NCI-H2171 (cell line): ENCODE measurements at regions not wholly inside any gene's neighbourhood (a gene's known extent, or its start where the extent isn't known, plus 50 kb on each side); places are given as distances from the start of the nearest gene placed in this dataset.

Source experiments
- DNase-seq: peaks from one replicate; lab custom pipeline; 2025; lab: John Stamatoyannopoulos, UW

DNA sequence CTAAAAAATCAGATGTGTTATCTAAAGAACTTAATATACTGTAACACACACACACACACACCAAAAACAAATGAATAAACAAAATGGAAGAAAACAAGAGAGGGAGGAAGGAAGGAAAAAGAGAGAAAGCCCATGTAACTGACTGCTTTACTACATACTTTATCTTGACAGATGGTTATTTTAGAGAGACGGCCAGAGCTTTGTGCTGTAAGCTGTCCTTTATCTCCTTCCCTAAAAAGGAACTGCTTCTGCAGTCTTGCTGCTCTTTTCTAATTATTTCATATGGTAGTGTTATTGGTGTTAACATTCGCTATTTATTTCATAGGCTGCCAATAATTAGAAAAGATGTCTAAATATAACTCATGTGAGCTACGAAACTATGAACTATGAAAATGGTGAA is 1384.6 kb downstream of the MRPL39 start:
- DNase-seq, result no peak

DNA sequence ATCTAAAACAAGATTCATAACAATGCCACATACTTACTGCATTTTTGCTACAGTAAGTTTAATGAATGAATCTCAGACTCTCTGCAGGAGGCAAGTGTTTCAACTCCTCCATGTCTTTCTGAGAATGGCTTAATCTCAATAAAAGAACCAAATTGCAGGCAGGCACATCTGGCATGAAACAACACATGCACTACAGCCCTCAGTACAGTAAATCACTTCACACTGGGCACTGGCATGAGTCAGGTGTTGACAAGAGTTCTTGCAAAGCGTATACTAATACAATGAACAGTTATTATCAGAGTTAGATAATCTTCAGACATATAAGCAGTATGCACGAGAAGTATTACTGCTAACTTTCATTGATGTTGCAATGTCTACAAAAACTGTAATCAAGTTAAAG is 1386.8 kb downstream of the MRPL39 start:
- no peak for DNase-seq

DNA sequence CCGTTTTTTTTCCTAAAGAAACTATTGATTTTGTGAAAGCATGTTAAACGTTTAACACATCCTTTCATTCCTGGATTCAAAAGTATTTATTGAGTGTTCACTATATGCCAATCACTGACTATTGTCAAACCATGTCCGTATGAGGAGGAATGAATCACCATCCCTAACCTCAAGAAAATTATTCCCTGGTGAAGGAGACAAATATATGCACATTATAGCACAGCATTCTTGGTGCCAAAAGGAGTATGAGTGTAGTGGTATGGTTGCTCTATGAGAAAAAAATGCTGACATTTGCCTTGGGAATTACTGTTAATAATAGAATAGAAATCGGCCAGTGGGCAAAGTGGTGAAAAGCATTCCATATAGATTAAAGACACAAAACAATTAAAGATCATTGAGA is 1390.1 kb downstream of the MRPL39 start:
- no peak for DNase-seq

DNA sequence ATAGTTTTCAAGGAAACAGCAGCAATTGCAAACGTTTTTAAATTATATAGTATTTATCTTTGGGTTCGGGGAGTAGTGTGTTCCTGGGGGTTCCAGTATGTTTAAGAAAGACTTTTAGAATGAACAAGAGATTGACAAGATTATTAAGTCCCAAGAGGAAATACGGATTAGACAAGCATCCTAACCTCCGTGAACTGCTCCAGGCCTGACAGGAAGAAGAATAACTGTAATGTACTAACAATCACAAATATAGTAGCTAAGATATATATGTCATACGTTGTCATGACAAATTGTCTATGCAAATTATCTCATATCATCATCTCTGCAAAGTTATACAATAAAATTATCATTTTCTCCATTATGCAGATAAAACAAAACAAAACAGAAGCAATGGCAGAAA is 1397.2 kb downstream of the MRPL39 start:
- no peak for DNase-seq

DNA sequence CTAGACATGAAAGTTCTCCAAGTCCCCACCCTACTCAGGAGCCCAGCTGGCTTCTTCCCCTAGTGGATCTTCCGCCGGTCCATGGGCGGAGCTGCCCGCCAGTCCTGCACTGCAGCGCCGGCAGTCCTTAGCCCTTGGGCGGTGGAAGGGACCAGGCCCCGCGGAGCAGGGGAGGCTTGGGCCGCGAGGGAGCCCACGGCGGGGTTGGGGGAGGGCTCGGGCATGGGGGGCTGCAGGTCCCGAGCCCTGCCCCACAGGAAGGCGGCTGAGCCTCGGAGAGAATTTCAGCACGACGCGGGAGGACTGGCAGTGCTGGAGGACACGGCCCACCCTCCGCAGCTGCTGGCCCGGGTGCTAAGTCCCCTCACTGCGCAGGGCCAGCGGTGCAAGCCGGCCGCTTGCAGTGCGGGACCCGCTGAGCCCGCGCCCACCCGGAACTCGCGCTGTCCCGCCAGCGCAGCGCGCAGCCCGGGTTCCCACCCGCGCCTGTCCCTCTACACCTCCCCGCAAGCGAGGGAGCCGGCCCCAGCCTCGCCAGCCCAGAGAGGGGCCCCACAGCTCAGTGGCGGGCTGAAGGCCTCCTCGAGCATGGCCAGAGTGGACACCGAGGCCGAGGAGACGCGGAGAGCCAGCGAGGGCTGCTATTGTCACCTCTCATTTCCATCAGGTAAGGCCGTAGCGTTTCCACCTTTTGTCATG is 1398.6 kb downstream of the MRPL39 start:
- DNase-seq, result no peak

DNA sequence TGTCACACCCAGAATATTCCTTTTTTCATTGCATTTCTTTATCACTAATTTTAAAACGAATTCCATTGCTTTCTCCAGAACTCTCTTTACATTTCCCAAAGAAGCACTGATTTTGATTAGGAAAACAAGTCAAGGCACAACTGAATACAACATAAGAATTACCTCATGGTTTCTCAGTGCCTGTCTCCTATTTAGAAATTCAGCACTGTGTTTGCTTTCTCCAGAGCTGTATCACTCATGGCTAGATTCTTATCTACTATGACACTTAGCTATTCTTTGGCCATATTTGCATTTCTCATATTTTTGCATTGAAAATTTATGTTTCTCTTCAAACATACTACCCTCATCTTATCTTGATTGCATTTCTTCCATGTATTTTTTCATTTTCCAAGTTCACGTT is 1402.0 kb downstream of the MRPL39 start:
- no peak for DNase-seq

DNA sequence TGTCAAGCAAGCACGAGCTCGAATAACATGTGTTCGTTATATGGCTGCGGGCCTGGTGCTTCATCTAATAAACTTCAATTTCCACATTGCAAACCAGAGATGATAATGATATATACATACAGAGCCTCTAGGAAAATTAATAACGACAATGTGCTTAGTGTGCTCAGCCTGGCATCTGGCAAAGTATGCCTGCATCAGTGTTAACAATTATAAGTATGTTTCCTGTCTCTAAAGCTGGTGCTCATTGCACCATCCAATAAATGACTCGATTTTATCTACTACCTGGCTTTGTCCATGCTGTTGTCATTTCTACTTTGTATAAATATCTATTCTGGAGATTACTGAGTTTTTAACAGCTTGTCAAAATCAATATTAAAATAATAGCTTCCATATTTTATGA is 1402.6 kb downstream of the MRPL39 start:
- no peak for DNase-seq

DNA sequence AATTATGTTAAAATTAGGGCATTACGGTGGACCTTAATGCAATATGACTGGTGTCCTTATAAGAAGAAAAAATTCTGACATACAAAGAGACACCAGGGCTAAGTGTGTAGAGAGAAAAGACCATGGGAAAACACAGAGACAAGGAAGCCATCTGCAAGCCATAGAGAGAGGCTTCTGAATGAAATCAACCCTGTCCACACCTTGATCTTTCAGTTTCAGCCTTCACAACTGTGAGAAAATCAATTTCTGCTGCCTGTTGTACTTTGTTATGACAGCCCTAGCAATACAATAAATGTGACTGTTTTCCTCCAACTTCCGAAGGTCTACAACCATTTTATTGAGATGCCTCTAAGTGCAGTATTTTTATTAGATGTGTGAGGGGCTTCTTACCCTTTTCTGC is 1407.2 kb downstream of the MRPL39 start:
- no peak for DNase-seq

DNA sequence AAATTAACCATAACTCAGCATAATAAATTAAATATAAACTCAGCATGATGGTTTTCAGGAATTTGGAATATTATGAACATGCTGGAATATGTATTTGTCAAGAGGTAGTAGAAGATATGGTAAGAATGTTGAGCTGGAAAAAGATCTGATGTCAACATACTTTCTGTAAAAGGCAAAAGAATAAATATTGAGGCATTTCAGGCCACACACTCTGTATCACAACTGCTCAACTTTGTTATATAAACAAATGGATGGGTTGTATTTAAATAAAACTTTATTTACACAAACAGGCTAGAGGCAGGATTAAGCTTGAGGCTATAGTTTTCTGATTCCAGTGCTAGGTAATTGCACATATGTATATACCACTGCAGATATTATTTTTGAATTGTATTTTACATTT is 1409.4 kb downstream of the MRPL39 start:
- no peak for DNase-seq

DNA sequence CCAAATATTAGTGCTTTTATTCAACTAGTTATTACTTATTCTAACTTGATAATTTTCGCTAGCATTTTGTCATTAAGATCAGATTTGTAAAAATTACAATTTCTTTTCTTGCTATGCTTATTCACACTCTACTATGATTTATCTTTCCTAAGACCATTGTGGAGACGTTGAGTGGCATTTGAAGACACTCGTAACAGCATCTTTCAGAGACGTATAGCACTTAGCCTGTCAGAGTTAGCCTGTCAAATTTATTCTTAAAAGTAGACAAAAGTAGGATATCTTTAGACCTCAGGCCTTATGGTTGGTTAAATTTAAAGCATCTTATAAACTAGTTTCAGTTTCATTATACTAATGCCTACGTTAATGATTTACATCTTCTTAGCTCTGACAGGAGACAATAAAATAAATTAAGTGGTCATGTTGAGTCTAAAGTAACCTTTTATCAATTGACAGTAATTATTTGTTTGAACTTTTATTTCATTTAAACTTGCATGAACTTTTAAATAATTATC is 1410.1 kb downstream of the MRPL39 start:
- DNase-seq, result no peak

DNA sequence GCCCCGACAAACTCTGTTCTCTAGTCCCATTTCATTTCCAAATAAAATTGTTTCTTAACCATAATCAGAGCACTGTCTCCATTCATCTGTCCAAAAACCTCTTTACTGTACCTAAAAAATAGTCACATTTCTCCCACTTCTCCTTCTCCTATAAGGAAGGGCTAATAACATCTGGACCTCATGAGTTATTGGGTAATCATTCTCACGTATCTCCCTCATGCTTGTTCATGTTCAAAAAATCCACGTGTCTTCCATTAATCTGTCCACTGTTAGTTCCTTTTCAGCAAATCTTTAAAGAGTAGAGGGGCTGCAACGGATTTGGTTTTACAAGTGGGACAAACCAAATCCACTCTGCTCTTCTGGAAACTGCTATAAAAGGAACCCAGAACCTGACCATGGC is 1418.8 kb downstream of the MRPL39 start:
- no peak for DNase-seq

DNA sequence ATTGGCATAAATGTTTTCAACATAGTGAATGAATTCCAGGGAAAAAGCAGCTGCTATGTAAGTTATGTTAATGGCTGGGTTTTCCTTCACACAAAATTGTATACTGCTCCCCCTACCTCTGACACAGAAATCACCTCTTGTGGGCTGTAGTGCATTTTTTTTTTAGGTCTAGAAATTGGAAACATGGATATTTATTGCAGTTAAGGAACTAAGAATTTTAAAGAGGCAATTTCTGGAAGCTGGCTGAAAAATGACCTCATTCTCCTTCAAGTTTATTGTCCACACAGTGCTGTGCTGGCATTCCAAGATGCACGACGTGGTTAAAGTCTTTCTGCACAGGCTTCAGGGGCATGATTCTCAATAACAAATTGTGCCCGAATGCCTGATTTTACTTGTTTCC is 1424.2 kb downstream of the MRPL39 start:
- no peak for DNase-seq

DNA sequence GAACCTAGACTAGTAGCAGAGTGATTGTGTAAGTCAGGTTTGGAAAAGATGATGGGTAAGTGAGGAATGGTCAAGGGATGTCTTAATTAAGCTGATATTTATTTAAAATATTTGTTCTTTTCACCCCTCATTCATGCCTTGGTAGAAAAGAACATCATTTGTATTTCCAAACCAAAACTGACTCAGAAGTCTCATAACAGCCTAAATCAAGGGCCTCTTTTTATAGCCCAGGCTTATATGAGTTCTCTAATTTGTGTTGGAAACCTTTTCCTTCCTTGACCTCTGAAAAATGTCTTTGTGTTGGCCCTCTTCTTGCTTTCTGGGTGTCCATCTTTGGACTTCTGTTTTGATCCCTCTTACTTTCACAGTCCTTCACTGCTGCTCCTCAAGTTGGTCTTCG is 1428.2 kb downstream of the MRPL39 start:
- DNase-seq, result no peak

DNA sequence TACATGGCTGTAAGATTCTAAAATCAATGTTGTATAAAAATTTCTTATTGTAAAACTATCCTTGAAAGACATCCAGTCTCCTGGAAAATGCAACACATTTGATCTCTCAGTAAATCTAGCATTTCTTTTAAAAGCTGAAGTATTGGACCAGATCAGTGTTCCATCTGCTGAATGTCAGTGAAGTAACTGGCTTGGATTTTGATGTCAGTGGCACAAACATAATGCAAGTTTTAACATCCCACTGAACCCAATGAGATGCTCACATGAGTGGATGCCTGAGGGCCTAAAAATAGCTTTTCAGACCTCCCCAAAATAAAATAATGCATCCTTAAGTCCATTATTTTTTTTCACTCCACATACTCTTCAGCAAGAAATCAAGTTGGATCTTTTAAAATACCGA is 1432.2 kb downstream of the MRPL39 start:
- no peak for DNase-seq

DNA sequence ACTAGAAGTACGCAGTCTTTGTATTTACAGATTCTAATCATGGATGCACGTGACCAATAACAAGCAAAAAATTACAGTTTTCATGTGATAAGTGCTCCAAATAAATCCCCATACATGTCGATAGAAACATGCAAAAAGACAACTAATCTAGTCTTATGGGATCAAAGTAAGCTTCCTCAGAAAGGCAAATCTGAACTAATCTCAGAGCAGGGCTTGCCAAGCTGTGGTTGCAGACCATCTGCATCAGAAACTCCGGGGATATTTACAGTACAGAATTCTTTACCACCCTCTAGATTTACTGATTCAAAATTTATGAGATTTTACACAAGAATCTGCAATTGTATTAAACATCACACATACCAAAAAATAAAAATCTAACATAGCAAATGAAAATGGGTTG is 1435.5 kb downstream of the MRPL39 start:
- no peak for DNase-seq

DNA sequence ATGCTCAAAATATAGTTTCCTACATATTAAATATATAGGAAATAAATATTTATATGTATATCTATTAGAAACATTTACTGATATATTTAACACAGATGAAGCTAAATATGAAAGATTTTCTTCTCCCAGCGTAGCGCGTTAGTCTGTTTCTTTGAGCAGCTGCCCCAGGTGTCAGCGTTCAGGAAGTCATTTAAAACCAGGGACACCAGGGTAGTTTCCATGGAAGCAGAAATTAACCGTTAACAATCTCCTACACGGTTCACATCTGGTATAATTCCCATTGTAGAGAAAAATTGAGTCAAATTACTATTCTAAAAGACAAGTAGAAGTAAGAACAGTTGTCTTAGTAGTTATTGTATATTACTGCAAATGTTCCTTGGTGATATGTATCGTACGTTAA is 1443.7 kb downstream of the MRPL39 start:
- peak; percentile 10 for DNase-seq

DNA sequence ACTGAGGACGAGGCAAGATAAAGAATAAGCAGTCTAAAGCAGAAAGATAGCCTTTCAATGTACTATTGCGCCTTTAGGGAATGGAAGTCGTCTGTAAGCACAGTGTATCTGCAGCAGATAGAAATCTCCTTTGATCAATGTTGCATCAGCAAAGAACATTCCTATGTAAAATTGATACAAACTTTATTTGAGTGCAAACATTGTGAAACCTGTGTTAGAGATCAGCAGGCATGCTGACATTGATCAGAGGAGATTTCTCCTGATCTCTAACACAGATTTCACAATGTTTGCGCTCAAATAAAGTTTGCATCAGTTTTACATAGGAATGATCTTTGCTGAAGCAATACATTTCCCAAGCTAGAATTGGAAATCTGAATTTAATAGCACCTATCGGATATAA is 1446.8 kb downstream of the MRPL39 start:
- DNase-seq, result no peak

DNA sequence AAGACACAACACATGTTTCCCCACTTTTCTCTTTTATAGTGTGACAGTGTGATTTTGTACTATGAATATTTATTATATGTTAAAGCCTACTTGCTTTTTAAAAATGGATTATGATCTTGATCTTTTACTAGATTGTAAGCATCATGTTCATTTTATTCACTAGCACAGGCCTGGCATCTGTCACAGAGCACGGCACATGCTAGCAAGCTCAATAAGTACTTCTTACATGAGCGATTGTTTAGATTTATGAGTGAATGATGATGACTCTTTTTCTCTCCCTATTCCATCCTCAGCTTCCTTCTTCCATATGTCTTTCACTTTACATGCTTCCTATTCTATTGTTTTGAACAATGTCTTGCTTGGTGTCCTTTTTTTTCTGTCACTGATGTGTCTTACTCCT is 1454.1 kb downstream of the MRPL39 start:
- DNase-seq, result no peak

DNA sequence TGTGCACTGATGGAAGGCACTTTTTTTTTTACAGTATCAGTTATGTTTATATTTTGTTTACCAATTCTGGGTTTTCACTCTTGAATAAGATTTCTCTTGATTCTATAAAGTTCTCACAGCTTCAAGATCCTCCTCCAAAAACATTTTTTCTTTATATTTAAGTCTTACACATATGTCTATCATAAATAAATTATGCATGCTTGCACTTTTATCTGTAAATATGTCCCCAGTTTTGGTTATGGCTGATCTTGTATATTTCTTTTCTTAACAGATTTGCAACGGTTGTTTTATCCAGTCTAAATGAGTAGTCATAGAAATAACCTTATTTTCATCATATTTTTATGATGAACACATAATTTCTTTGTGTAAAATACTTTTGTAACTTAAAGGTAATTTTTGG is 1456.5 kb downstream of the MRPL39 start:
- no peak for DNase-seq

DNA sequence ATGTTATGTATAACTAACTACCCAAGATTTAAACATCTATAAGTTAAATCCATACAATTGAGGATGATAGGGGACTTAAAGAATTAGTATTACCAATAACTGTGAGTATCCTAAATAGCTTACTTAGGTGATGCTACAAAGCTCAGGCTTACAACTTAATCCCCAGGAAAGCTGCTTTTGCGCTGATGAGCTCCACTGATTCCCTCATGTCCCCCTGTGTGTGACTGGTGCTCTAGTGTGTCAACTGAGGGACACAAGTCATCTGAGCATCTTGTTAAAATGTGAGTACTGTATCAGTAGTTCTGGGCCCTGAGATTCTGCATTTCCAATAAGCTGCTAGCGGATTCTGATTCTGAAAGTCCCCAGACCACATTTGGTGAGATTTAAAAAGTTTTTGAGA is 1458.8 kb downstream of the MRPL39 start:
- DNase-seq, result no peak

DNA sequence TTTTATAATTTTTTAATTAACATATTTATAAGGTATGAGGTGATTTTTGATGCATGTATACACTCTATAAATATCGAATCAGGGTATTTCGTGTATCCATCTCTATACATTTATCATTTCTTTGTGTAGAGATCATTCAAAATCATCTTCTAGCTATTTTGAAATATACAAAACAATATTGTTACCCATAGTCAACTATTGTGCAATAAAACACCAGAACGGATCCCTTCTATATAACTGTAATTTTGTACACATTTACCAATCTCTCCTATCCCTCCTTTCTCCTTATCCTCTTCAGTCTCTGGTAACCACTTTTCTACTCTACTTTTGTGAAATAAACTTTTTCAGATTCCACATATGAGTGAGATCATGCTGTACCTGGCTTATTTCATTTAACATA is 1459.6 kb downstream of the MRPL39 start:
- no peak for DNase-seq

DNA sequence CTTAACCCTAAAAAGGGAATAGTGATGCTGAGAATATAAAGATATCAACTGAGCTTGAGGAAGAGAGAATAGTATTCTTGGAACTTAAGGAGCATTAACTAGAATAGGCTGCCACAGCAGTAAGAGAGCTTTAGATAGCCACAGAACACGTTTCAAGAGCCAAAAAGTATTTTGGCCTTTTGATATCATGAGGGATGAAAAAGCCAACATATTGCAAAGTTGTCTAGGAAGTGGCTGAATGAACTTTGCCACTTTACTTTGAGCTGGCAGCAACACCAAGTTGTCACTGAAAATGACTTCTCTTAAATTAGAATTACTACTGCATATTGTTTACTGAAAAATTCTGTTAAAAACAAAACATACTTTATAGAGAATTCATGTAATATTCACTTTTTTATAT is 1476.2 kb downstream of the MRPL39 start:
- DNase-seq, result no peak

DNA sequence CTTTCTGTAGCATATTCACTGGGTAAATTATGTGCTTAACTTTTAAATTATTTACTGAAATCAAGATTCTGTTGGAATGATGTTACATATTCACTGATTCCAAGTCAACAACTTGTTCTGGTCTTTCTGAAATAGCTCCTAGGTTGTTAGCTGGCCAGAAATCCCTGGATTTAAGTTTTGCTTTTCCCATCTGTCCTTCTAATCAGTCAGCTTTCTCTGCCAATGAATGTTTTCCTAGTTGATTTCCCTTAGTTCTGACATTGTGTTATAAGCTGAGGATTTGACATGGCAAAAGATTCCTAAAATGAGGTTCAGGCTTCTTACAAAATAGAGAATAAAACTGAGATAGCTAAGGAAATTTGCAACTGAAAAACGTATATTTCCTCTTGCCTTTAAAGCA is 1479.6 kb downstream of the MRPL39 start:
- no peak for DNase-seq

DNA sequence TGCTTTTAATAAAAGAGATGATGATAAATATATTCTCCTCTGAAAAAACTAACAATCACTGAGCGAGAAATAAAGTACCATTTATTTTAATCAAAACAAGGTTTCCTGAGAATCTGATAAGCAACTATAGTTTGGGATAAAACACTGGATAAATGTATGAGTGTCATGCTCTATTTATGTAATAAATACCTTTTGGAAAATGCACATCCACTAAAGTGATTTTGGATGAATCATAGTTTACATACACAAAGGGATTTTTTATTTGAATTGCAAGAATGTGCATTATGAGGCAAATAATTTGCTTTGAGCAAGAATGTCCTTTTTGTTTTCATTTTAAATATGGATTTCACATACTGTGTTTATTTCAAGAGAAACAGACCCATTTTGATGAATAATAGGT is 1483.5 kb downstream of the MRPL39 start:
- DNase-seq, result no peak
